ENCODE measurements at regions not wholly inside any gene's neighbourhood (a gene's known extent, or its start where the extent isn't known, plus 50 kb on each side); places are given as distances from the start of the nearest gene placed in this dataset.

- 63% methylated on average over 4 of the region's 4 CpGs for WGBS
- Histone ChIP-seq H3K27ac (ENCODE audit: low read depth) (no peak overlapping the region), H3K4me3 (ENCODE audit: low read depth, low read length) (no peak overlapping the region), H3K36me3 (ENCODE audit: insufficient read depth) (no peaks in the 10 kb centered on the region), H3K4me1 (ENCODE audit: insufficient read depth) (no peaks in the 10 kb centered on the region)
- DNase-seq (ENCODE audit: extremely low spot score) = no peak
Observed at GRCh38 chr2:406876-407275, 119.0 kb upstream of the ALKAL2 start.

GRCh38 chr2:406231-406630 lies 118.3 kb upstream of the ALKAL2 start:
- 78% methylated on average over 4 of the region's 4 CpGs for WGBS
- Histone ChIP-seq H3K4me3 (ENCODE audit: low read depth, low read length) (no peak overlapping the region), H3K4me1 (ENCODE audit: insufficient read depth) (no peaks in the 10 kb centered on the region), H3K27ac (ENCODE audit: low read depth) (no peak overlapping the region), H3K36me3 (ENCODE audit: insufficient read depth) (no peaks in the 10 kb centered on the region)
- no peak for DNase-seq (ENCODE audit: extremely low spot score)

GRCh38 chr2:404581-404980 lies 116.7 kb upstream of the ALKAL2 start:
- no peaks in the 10 kb centered on the region for H3K36me3 ChIP-seq (ENCODE audit: insufficient read depth)
- 61% methylated on average over 2 of the region's 2 CpGs for WGBS
- H3K4me3 ChIP-seq (ENCODE audit: low read depth, low read length) = no peak overlapping the region
- no peak overlapping the region for H3K27ac ChIP-seq (ENCODE audit: low read depth)
- no peaks in the 10 kb centered on the region for H3K4me1 ChIP-seq (ENCODE audit: insufficient read depth)
- DNase-seq (ENCODE audit: extremely low spot score) = no peak

GRCh38 chr2:403682-404081 lies 115.8 kb upstream of the ALKAL2 start:
- Histone ChIP-seq H3K36me3 (ENCODE audit: insufficient read depth) (no peaks in the 10 kb centered on the region), H3K4me1 (ENCODE audit: insufficient read depth) (no peaks in the 10 kb centered on the region), H3K27ac (ENCODE audit: low read depth) (no peak overlapping the region), H3K4me3 (ENCODE audit: low read depth, low read length) (no peak overlapping the region)
- DNase-seq (ENCODE audit: extremely low spot score) = no peak

GRCh38 chr2:402721-403120 lies 114.8 kb upstream of the ALKAL2 start:
- Histone ChIP-seq H3K36me3 (ENCODE audit: insufficient read depth) (no peaks in the 10 kb centered on the region), H3K27ac (ENCODE audit: low read depth) (no peak overlapping the region), H3K4me1 (ENCODE audit: insufficient read depth) (no peaks in the 10 kb centered on the region), H3K4me3 (ENCODE audit: low read depth, low read length) (no peak overlapping the region)
- 90% methylated on average over 3 of the region's 3 CpGs for WGBS
- DNase-seq (ENCODE audit: extremely low spot score) = no peak

GRCh38 chr2:402206-402605 lies 114.3 kb upstream of the ALKAL2 start:
- H3K4me1 ChIP-seq (ENCODE audit: insufficient read depth) = no peaks in the 10 kb centered on the region
- no peak for DNase-seq (ENCODE audit: extremely low spot score)
- no peaks in the 10 kb centered on the region for H3K36me3 ChIP-seq (ENCODE audit: insufficient read depth)
- H3K27ac ChIP-seq (ENCODE audit: low read depth) = no peak overlapping the region
- H3K4me3 ChIP-seq (ENCODE audit: low read depth, low read length) = no peak overlapping the region
- 84% methylated on average over 3 of the region's 3 CpGs for WGBS

- 71% methylated on average over 14 of the region's 14 CpGs for WGBS
- no peaks in the 10 kb centered on the region for H3K36me3 ChIP-seq (ENCODE audit: insufficient read depth)
- no peak overlapping the region for H3K4me3 ChIP-seq (ENCODE audit: low read depth, low read length)
- H3K27ac ChIP-seq (ENCODE audit: low read depth) = no peak overlapping the region
- H3K4me1 ChIP-seq (ENCODE audit: insufficient read depth) = no peaks in the 10 kb centered on the region
- DNase-seq (ENCODE audit: extremely low spot score) = no peak
Observed at GRCh38 chr2:401019-401679, 113.3 kb upstream of the ALKAL2 start.

GRCh38 chr2:397926-398325 lies 110.0 kb upstream of the ALKAL2 start:
- Histone ChIP-seq H3K27ac (ENCODE audit: low read depth) (no peak overlapping the region), H3K4me1 (ENCODE audit: insufficient read depth) (no peaks in the 10 kb centered on the region), H3K4me3 (ENCODE audit: low read depth, low read length) (no peak overlapping the region), H3K36me3 (ENCODE audit: insufficient read depth) (no peaks in the 10 kb centered on the region)
- WGBS = 87% methylated on average over 9 of the region's 9 CpGs
- no peak for DNase-seq (ENCODE audit: extremely low spot score)

GRCh38 chr2:397521-397920 lies 109.6 kb upstream of the ALKAL2 start:
- H3K4me1 ChIP-seq (ENCODE audit: insufficient read depth) = no peaks in the 10 kb centered on the region
- DNase-seq (ENCODE audit: extremely low spot score) = no peak
- H3K27ac ChIP-seq (ENCODE audit: low read depth) = no peak overlapping the region
- 46% methylated on average over 14 of the region's 14 CpGs for WGBS
- no peaks in the 10 kb centered on the region for H3K36me3 ChIP-seq (ENCODE audit: insufficient read depth)
- no peak overlapping the region for H3K4me3 ChIP-seq (ENCODE audit: low read depth, low read length)

GRCh38 chr2:396903-397302 lies 109.0 kb upstream of the ALKAL2 start:
- WGBS = 88% methylated on average over 11 of the region's 11 CpGs
- Histone ChIP-seq H3K4me1 (ENCODE audit: insufficient read depth) (no peaks in the 10 kb centered on the region), H3K27ac (ENCODE audit: low read depth) (no peak overlapping the region), H3K36me3 (ENCODE audit: insufficient read depth) (no peaks in the 10 kb centered on the region), H3K4me3 (ENCODE audit: low read depth, low read length) (no peak overlapping the region)
- DNase-seq (ENCODE audit: extremely low spot score) = no peak

GRCh38 chr2:395886-396285 lies 108.0 kb upstream of the ALKAL2 start:
- DNase-seq (ENCODE audit: extremely low spot score) = no peak
- 72% methylated on average over 12 of the region's 12 CpGs for WGBS
- Histone ChIP-seq H3K4me1 (ENCODE audit: insufficient read depth) (no peaks in the 10 kb centered on the region), H3K27ac (ENCODE audit: low read depth) (no peak overlapping the region), H3K4me3 (ENCODE audit: low read depth, low read length) (no peak overlapping the region), H3K36me3 (ENCODE audit: insufficient read depth) (no peaks in the 10 kb centered on the region)

- no peak for DNase-seq (ENCODE audit: extremely low spot score)
- 62% methylated on average over 37 of the region's 37 CpGs for WGBS
- Histone ChIP-seq H3K27ac (ENCODE audit: low read depth) (no peak overlapping the region), H3K4me3 (ENCODE audit: low read depth, low read length) (no peak overlapping the region), H3K4me1 (ENCODE audit: insufficient read depth) (no peaks in the 10 kb centered on the region), H3K36me3 (ENCODE audit: insufficient read depth) (no peaks in the 10 kb centered on the region)
Observed at GRCh38 chr2:393711-394696, 106.1 kb upstream of the ALKAL2 start.

- no peak overlapping the region for H3K4me3 ChIP-seq (ENCODE audit: low read depth, low read length)
- no peak overlapping the region for H3K27ac ChIP-seq (ENCODE audit: low read depth)
- no peak for DNase-seq (ENCODE audit: extremely low spot score)
- 86% methylated on average over 9 of the region's 9 CpGs for WGBS
- no peaks in the 10 kb centered on the region for H3K36me3 ChIP-seq (ENCODE audit: insufficient read depth)
- H3K4me1 ChIP-seq (ENCODE audit: insufficient read depth) = no peaks in the 10 kb centered on the region
Observed at GRCh38 chr2:392926-393280, 105.0 kb upstream of the ALKAL2 start.

- H3K36me3 ChIP-seq (ENCODE audit: insufficient read depth) = no peaks in the 10 kb centered on the region
- H3K4me1 ChIP-seq (ENCODE audit: insufficient read depth) = no peaks in the 10 kb centered on the region
- 85% methylated on average over 32 of the region's 32 CpGs for WGBS
- H3K27ac ChIP-seq (ENCODE audit: low read depth) = no peak overlapping the region
- H3K4me3 ChIP-seq (ENCODE audit: low read depth, low read length) = no peak overlapping the region
- no peak for DNase-seq (ENCODE audit: extremely low spot score)
Observed at GRCh38 chr2:392181-392925, 104.5 kb upstream of the ALKAL2 start.
